ENCODE measurements at regions not wholly inside any gene's neighbourhood (a gene's known extent, or its start where the extent isn't known, plus 50 kb on each side); places are given as distances from the start of the nearest gene placed in this dataset.

DNA sequence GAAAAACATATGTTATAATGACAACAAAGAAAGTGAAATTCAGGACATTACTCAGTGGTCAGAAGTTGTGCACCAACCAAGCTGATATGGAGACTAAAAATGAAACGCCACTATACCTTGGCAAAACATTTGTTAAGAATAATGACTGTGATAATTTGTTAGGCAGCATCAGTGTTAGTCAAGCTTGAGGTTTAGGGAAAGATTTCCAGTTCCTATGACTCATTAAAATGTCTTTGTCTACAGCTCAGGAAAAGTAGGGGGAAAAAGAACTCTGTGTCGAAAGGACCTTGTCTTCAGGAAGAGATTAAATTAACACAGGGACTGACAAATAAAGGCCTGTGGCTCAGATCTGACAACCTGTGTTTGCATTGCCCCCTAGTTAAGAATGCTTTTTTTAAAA is 764.1 kb upstream of the SLITRK6 start:
- TF ChIP-seq EZH2 (IDR thresholded peaks at IDR 0.05; ENCODE audit: borderline replicate concordance), result no peak
- TF ChIP-seq, protein P1, sequence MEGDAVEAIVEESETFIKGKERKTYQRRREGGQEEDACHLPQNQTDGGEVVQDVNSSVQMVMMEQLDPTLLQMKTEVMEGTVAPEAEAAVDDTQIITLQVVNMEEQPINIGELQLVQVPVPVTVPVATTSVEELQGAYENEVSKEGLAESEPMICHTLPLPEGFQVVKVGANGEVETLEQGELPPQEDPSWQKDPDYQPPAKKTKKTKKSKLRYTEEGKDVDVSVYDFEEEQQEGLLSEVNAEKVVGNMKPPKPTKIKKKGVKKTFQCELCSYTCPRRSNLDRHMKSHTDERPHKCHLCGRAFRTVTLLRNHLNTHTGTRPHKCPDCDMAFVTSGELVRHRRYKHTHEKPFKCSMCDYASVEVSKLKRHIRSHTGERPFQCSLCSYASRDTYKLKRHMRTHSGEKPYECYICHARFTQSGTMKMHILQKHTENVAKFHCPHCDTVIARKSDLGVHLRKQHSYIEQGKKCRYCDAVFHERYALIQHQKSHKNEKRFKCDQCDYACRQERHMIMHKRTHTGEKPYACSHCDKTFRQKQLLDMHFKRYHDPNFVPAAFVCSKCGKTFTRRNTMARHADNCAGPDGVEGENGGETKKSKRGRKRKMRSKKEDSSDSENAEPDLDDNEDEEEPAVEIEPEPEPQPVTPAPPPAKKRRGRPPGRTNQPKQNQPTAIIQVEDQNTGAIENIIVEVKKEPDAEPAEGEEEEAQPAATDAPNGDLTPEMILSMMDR (IDR thresholded peaks at IDR 0.05; ENCODE audit: poor library complexity), result no peak

All from hepatocyte (in vitro differentiated cells).